Right lobe of liver (tissue), 4 donors: ENCODE measurements at regions not wholly inside any gene's neighbourhood (a gene's known extent, or its start where the extent isn't known, plus 50 kb on each side); places are given as distances from the start of the nearest gene placed in this dataset.

Experiments used
- CTCF ChIP-seq, 4 donors: fragments of 200-600 bp in 3 of 4; fragments of 450-650 bp in 1 of 4; IDR thresholded peaks; one replicate each; pipeline versions ENCODE4 v1.5.1 to v1.8.0; 2016 to 2022; ENCODE audit warnings: antibody characterized with exemption in 4 of 4, mild to moderate bottlenecking in 2 of 4
- POLR2A ChIP-seq: fragments of 450-650 bp; IDR thresholded peaks from one replicate; pipeline ENCODE4 v1.6.1; 2017; ENCODE audit warnings: antibody characterized with exemption, mild to moderate bottlenecking
- donor health status: DM: no; HTN: no; CAD: no.
- donor health status: DM: no; HTN: no; CAD: no.
- donor health status: DM: no; HTN: yes; CAD: no.

DNA sequence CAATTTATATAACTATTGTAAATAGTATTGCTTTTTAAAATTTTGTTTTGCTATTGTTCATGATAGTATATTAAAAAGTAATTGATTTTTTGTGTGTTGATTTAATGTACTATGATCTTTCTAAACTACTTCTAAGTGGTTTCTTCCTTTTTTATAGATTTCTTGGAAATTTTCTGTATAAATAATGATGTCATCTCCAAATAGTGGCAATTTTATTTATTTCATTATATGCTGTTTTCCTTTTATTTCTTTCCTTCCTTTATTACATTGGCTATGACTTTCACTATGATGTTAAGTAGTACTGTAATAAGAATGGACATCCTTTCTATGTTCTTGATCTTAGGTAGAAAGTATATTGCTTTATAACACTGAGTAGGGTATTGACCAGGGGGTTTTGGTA, 451.5 kb upstream of the SPTLC3 start:
- no peak for TF ChIP-seq CTCF (IDR thresholded peaks at IDR 0.05)
- TF ChIP-seq POLR2A, result no peak
